Activated CD8-positive, alpha-beta T cell treated with anti-CD3 and anti-CD28 coated beads, Interleukin-2, amount 10 ng/mL, durations not matched to agents 7 days and 5 days (primary cell): ENCODE measurements at regions not wholly inside any gene's neighbourhood (a gene's known extent, or its start where the extent isn't known, plus 50 kb on each side); places are given as distances from the start of the nearest gene placed in this dataset.

Source experiments
- ATAC-seq: fragments of 150-1000 bp; cut with Tn5 transposase; one replicate; pipeline ENCODE4 v1.10.0; 2021; ENCODE audit warnings: moderate library complexity
- CTCF ChIA-PET: fragments of 350-600 bp; sonication (Branson Sonifier 250); formaldehyde crosslinking; loops from one replicate; lab custom pipeline; 2021; ENCODE audit warnings: antibody characterized with exemption; lab: Charles Lee
- POLR2A ChIA-PET: fragments of 350-600 bp; sonication (Branson Sonifier 250); formaldehyde crosslinking; loops from one replicate; lab custom pipeline; 2021; ENCODE audit warnings: antibody characterized with exemption; lab: Charles Lee
- DNase-seq: peaks from one replicate; pipeline ENCODE4 v3.0.0-alpha.2; 2020
- H3K27ac Mint-ChIP-seq: one replicate; pipeline ENCODE4 v1.8.0; 2021; ENCODE audit warnings: mild to moderate bottlenecking, mixed read lengths
- H3K27me3 Mint-ChIP-seq: one replicate; pipeline ENCODE4 v1.8.0; 2021; ENCODE audit warnings: low read depth, mixed read lengths
- H3K36me3 Mint-ChIP-seq: one replicate; pipeline ENCODE4 v1.8.0; 2021; ENCODE audit warnings: low read depth, mixed read lengths
- H3K4me1 Mint-ChIP-seq: one replicate; pipeline ENCODE4 v1.8.0; 2021; ENCODE audit warnings: low read depth, mixed read lengths
- H3K4me3 Mint-ChIP-seq: one replicate; pipeline ENCODE4 v1.8.0; 2021; ENCODE audit warnings: mild to moderate bottlenecking, mixed read lengths
- H3K9me3 Mint-ChIP-seq: one replicate; pipeline ENCODE4 v1.8.0; 2022; ENCODE audit warnings: mixed read lengths; ENCODE audit not compliant: insufficient read depth

DNA sequence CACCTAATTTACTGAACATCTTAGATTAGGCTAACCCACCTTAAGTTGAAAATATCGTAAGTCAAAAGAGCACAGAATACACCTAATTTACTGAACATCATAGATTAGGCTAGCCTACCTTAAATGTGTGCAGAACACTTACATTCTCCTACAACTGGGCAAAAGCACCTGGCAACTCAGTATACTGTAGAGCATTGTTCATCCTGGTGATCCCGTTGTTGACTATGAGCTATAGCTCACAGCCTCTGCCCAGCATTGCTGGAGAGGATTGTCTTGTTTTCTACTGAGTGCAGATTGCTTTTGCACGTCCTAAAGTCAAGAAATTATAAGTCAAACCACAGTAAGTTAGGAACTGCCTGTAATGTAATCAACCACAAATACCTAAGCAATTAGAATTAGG lies 531.8 kb upstream of the CDH6 start:
- Mint-ChIP-seq H3K27me3 (no peaks in the 10 kb centered on the region), H3K4me3 (no peak overlapping the region), H3K4me1 (no peaks in the 10 kb centered on the region), H3K36me3 (no peaks in the 10 kb centered on the region), H3K27ac (no peak overlapping the region), H3K9me3 (peaks cover 28% of the 10 kb centered on the region)
- ATAC-seq (no peak), DNase-seq (no peak)
- ChIA-PET POLR2A (no interaction called here), CTCF (no interaction called here)

GRCh38 chr5:30659417-30659816 lies 534.1 kb upstream of the CDH6 start:
- Mint-ChIP-seq H3K36me3 (no peaks in the 10 kb centered on the region), H3K9me3 (peaks cover 35% of the 10 kb centered on the region), H3K4me1 (no peaks in the 10 kb centered on the region), H3K4me3 (no peak overlapping the region), H3K27me3 (no peaks in the 10 kb centered on the region), H3K27ac (no peak overlapping the region)
- DNase-seq (no peak), ATAC-seq (no peak)
- CTCF ChIA-PET = no interaction called here
- POLR2A ChIA-PET = no interaction called here

- Mint-ChIP-seq H3K4me3 (no peak overlapping the region), H3K27me3 (no peaks in the 10 kb centered on the region), H3K4me1 (no peaks in the 10 kb centered on the region), H3K9me3 (peaks cover 10% of the 10 kb centered on the region), H3K36me3 (no peaks in the 10 kb centered on the region), H3K27ac (no peak overlapping the region)
- ChIA-PET CTCF (no interaction called here), POLR2A (no interaction called here)
- ATAC-seq = no peak
- DNase-seq = no peak
Observed at GRCh38 chr5:30650311-30650710, 543.2 kb upstream of the CDH6 start.

DNA sequence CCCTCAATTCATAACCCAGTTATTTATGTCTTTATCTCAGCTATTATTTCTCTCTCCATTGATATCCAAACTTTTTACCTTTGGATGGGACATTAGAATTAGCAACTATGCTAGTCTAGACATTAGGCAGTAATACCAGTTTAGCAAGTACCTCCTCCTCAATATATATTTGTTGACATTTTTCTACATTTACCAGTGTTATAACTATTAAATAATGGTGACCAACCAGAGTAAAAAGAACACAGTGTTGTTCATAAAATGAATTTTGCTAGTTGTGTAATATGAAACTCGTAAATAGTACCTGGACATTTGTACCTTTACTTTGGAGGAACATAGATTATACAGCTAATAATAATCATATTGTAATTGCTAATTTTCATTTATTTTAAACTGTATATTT lies 554.6 kb upstream of the CDH6 start:
- H3K4me3 Mint-ChIP-seq = no peak overlapping the region

GRCh38 chr5:30627945-30628344 lies 565.5 kb upstream of the CDH6 start:
- Mint-ChIP-seq H3K27ac (no peak overlapping the region), H3K9me3 (peaks cover 21% of the 10 kb centered on the region), H3K4me3 (no peak overlapping the region), H3K4me1 (no peaks in the 10 kb centered on the region), H3K27me3 (no peaks in the 10 kb centered on the region), H3K36me3 (no peaks in the 10 kb centered on the region)
- ChIA-PET CTCF (no interaction called here), POLR2A (no interaction called here)
- no peak for ATAC-seq
- no peak for DNase-seq

More for the DNA sequence above, 554.6 kb upstream of the CDH6 start:
- DNase-seq (no peak), ATAC-seq (no peak)
- no peaks in the 10 kb centered on the region for H3K27me3 Mint-ChIP-seq
- H3K4me1 Mint-ChIP-seq = no peaks in the 10 kb centered on the region
- CTCF ChIA-PET = no interaction called here
- POLR2A ChIA-PET = no interaction called here
- no peak overlapping the region for H3K27ac Mint-ChIP-seq
- no peaks in the 10 kb centered on the region for H3K36me3 Mint-ChIP-seq
- H3K9me3 Mint-ChIP-seq = peaks cover 6% of the 10 kb centered on the region

GRCh38 chr5:30626557-30626956 lies 566.9 kb upstream of the CDH6 start:
- Mint-ChIP-seq H3K27ac (no peak overlapping the region), H3K27me3 (no peaks in the 10 kb centered on the region), H3K36me3 (no peaks in the 10 kb centered on the region), H3K4me1 (no peaks in the 10 kb centered on the region), H3K9me3 (peaks cover 26% of the 10 kb centered on the region), H3K4me3 (no peak overlapping the region)
- DNase-seq = no peak
- ATAC-seq = no peak
- CTCF ChIA-PET = no interaction called here
- POLR2A ChIA-PET = no interaction called here

GRCh38 chr5:30620481-30621085 lies 572.9 kb upstream of the CDH6 start:
- CTCF ChIA-PET = no interaction called here
- Mint-ChIP-seq H3K36me3 (no peaks in the 10 kb centered on the region), H3K27ac (no peak overlapping the region), H3K4me1 (no peaks in the 10 kb centered on the region), H3K27me3 (no peaks in the 10 kb centered on the region), H3K9me3 (peaks cover 37% of the 10 kb centered on the region), H3K4me3 (no peak overlapping the region)
- POLR2A ChIA-PET = no interaction called here
- DNase-seq (no peak), ATAC-seq (no peak)

DNA sequence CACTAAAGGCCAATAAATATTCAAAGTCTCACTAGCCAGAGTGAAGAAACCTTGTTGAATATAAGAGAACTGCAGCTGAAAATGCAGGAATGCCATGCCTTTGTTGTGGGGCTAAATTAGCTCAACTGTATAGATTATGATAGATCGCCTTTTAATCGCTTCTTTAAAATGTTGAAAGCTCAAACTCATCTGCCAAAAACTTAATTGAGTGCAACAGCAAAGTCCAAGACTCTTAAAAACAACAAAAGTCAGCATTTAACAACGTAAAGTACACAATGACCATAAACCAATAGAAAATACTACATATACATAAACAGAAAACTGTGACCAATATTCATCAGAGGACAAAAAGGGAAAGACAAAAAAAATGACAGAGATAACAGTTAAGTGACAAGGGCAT lies 585.0 kb upstream of the CDH6 start:
- ChIA-PET POLR2A (no interaction called here), CTCF (no interaction called here)
- DNase-seq (no peak), ATAC-seq (no peak)
- Mint-ChIP-seq H3K4me1 (no peaks in the 10 kb centered on the region), H3K27ac (no peak overlapping the region), H3K36me3 (no peaks in the 10 kb centered on the region), H3K9me3 (peaks cover 9% of the 10 kb centered on the region), H3K27me3 (no peaks in the 10 kb centered on the region), H3K4me3 (no peak overlapping the region)

DNA sequence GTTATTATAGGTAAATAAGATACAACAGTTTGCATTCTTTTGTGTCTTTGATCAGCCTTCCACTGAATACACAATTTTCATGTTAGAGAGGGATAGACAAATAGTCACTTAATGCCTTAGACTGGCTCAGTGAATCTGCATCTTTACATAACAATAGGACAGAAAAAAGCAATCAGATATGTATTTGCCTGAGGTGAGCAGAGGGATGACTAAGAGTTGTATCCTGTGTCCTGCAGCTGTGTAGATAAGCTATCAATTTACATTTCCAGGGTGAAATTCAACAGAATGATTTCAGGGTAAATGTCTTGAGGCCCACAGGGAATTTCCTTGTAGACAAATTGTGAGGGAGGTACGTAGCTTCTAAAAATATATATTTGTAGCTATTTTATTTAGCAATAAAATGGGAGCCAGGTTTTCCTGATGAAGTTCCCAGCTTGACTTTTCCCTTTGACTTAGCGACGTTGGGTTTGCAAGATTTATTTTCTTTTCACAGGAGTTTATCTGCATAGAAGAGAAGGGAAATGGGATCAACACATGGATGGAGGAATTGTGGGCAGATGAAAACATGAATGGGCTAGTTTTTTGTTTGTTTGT lies 586.1 kb upstream of the CDH6 start:
- Mint-ChIP-seq H3K9me3 (peaks cover 6% of the 10 kb centered on the region), H3K36me3 (no peaks in the 10 kb centered on the region), H3K4me3 (no peak overlapping the region), H3K27me3 (no peaks in the 10 kb centered on the region), H3K4me1 (no peaks in the 10 kb centered on the region), H3K27ac (no peak overlapping the region)
- ATAC-seq = no peak
- DNase-seq = no peak
- POLR2A ChIA-PET = no interaction called here
- CTCF ChIA-PET = no interaction called here

DNA sequence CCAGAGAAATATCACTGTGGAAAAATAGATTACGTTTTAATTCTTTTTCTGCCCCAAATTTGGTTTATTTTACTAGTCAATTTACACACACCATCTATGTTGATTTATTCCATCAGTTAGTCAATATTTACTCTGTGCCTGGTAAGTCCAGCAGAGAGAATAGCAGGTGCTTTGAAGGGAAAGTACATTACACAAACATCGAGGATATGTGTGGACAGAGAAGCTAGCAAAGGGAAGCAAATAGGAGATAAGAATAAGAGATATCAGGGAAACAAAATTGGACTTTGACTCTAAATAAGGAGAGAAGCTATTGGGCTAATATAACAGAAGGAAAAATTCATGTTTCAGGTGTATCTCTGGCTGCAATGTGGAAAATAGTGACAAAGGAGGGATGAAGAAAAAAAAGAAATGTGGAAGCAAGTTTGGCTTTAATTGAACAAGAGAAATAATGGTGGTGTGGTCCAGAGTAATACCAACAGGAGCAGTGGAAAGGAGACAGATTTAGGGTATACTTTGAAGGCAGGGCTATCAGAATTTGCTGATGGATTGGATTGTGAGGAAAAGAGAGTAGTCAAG lies 587.7 kb upstream of the CDH6 start:
- no peak for ATAC-seq
- H3K4me1 Mint-ChIP-seq = no peaks in the 10 kb centered on the region
- ChIA-PET CTCF (no interaction called here), POLR2A (no interaction called here)
- H3K36me3 Mint-ChIP-seq = no peaks in the 10 kb centered on the region
- H3K9me3 Mint-ChIP-seq = peaks cover 6% of the 10 kb centered on the region
- no peak overlapping the region for H3K27ac Mint-ChIP-seq
- H3K27me3 Mint-ChIP-seq = no peaks in the 10 kb centered on the region
- no peak for DNase-seq
- no peak overlapping the region for H3K4me3 Mint-ChIP-seq

- DNase-seq = no peak
- no peak for ATAC-seq
- CTCF ChIA-PET = no interaction called here
- peaks cover 6% of the 10 kb centered on the region for H3K9me3 Mint-ChIP-seq
- H3K4me3 Mint-ChIP-seq = no peak overlapping the region
- H3K27ac Mint-ChIP-seq = no peak overlapping the region
- POLR2A ChIA-PET = no interaction called here
- no peaks in the 10 kb centered on the region for H3K27me3 Mint-ChIP-seq
- H3K4me1 Mint-ChIP-seq = no peaks in the 10 kb centered on the region
- no peaks in the 10 kb centered on the region for H3K36me3 Mint-ChIP-seq
Observed at GRCh38 chr5:30604648-30605262, 588.7 kb upstream of the CDH6 start.

DNA sequence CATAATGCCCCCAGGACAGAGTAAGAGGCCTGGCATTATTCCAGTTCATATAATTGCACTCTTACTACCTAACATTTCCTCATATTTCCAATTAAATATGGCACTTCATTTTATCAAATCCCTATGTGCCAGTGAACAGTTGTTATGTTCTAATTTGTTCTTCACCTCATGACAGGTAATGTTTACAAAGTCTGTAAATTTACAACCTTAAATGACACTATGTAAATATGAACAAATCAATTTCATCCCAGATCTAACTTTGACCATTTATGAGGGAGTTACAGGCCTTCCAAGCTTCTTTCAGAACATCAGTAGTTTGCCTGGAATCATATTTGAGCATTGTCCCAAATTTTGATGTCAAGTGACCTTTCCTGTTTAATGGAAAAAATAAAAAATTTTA lies 592.6 kb upstream of the CDH6 start:
- DNase-seq (no peak), ATAC-seq (no peak)
- Mint-ChIP-seq H3K27me3 (no peaks in the 10 kb centered on the region), H3K4me3 (no peak overlapping the region), H3K9me3 (peaks cover 13% of the 10 kb centered on the region), H3K4me1 (no peaks in the 10 kb centered on the region), H3K36me3 (peaks cover 2% of the 10 kb centered on the region), H3K27ac (no peak overlapping the region)
- ChIA-PET CTCF (no interaction called here), POLR2A (no interaction called here)
